GM12878 (cell line): ENCODE measurements at regions not wholly inside any gene's neighbourhood (a gene's known extent, or its start where the extent isn't known, plus 50 kb on each side); places are given as distances from the start of the nearest gene placed in this dataset.

Experiments
- ATAC-seq: fragments of 200-7000 bp; cut with Tn5 transposase; 3 replicates; pipeline ENCODE4 v1.9.1; 2020; ENCODE audit warnings: mild to moderate bottlenecking, moderate library complexity
- BruUV-seq: library from RNA; stranded (reverse); fragments of 400-500 nt; replicated peaks from 2 replicates; lab custom pipeline; 2021; lab: Mats Ljungman, UMichigan
- CTCF ChIA-PET: fragments of 300-600 bp; sonication (Branson Sonifier 250); formaldehyde crosslinking; extraction: SDS; loops from one replicate; lab custom pipeline; 2021; ENCODE audit warnings: inconsistent platforms; lab: Yijun Ruan, JAX
- POLR2A ChIA-PET: fragments of 350-600 bp; formaldehyde crosslinking; extraction: SDS; loops from one replicate; lab custom pipeline; 2021; ENCODE audit warnings: inconsistent platforms; lab: Charles Lee
- RAD21 ChIA-PET: fragments of 300-600 bp; sonication (Branson Sonifier 250); formaldehyde crosslinking; loops from one replicate; lab custom pipeline; 2023; ENCODE audit warnings: antibody characterized with exemption; ENCODE audit not compliant: unreplicated experiment; lab: Charles Lee
- SMC1A ChIA-PET: fragments of 300-600 bp; sonication (Branson Sonifier 250); formaldehyde crosslinking; loops from one replicate; lab custom pipeline; 2023; ENCODE audit not compliant: unreplicated experiment, uncharacterized antibody; lab: Charles Lee
- DNase-seq: peaks from one replicate; pipeline ENCODE4 v3.0.0-alpha.2; 2011; ENCODE audit warnings: low read depth, low spot score
- FAIRE-seq: peaks from 3 replicates; lab custom pipeline; 2011; peaks lifted over from hg19 to GRCh38; lab: Jason Lieb, UNC
- H2AFZ ChIP-seq: 2 replicates; pipeline ENCODE4 v1.6.0; 2011; ENCODE audit warnings: low read depth, low read length, control low read depth; ENCODE audit not compliant: control insufficient read depth
- H3K27ac ChIP-seq: 2 replicates; pipeline ENCODE4 v1.5.1; 2011; ENCODE audit warnings: control low read depth; ENCODE audit not compliant: control insufficient read depth, insufficient read depth
- H3K27me3 ChIP-seq, 2 experiments: replicated peaks in 1 of 2; 2 replicates each; pipeline versions ENCODE4 v1.6.0 to v1.6.1; 2011; ENCODE audit warnings: low read length in 1 of 2; ENCODE audit not compliant: control insufficient read depth in 2 of 2, insufficient read depth in 2 of 2
- H3K36me3 ChIP-seq, 2 experiments: 2 replicates each; pipeline ENCODE4 v1.5.1; 2011; ENCODE audit warnings: low read length in 1 of 2; ENCODE audit not compliant: control insufficient read depth in 2 of 2, insufficient read depth in 2 of 2
- H3K4me1 ChIP-seq: 2 replicates; pipeline ENCODE4 v1.6.1; 2011; ENCODE audit warnings: mild to moderate bottlenecking, low read length, moderate library complexity, mixed read lengths; ENCODE audit not compliant: control insufficient read depth, insufficient read depth
- H3K4me2 ChIP-seq: 2 replicates; pipeline ENCODE4 v1.6.0; 2011; ENCODE audit warnings: control low read depth; ENCODE audit not compliant: control insufficient read depth, insufficient read depth
- H3K4me3 ChIP-seq: fragments of 200-600 bp; sonication (generic); 2 replicates; pipeline ENCODE4 v1.5.1; 2016
- H3K79me2 ChIP-seq: 2 replicates; pipeline ENCODE4 v1.6.0; 2011; ENCODE audit warnings: low read length; ENCODE audit not compliant: control insufficient read depth, insufficient read depth
- H3K9ac ChIP-seq: 2 replicates; pipeline ENCODE4 v1.8.0; 2011; ENCODE audit warnings: low read length, control low read depth, mixed read lengths; ENCODE audit not compliant: control insufficient read depth, insufficient read depth
- H3K9me3 ChIP-seq: replicated peaks from 3 replicates; pipeline ENCODE4 v1.5.1; 2011; ENCODE audit warnings: mild to moderate bottlenecking, low read length; ENCODE audit not compliant: control insufficient read depth, insufficient read depth
- H4K20me1 ChIP-seq: 2 replicates; pipeline ENCODE4 v1.6.0; 2011; ENCODE audit not compliant: control insufficient read depth, insufficient read depth
- ATF7 ChIP-seq: fragments of 450-650 bp; IDR thresholded peaks from 2 replicates; pipeline ENCODE4 v1.6.1; 2016; ENCODE audit warnings: low read depth, mild to moderate bottlenecking
- BCL11A ChIP-seq: IDR thresholded peaks from 2 replicates; pipeline ENCODE4 v1.6.1; 2011; ENCODE audit warnings: low read depth, low read length
- BHLHE40 ChIP-seq, 2 experiments: fragments of 450-650 bp in 1 of 2; IDR thresholded peaks; 2 replicates each; pipeline ENCODE4 v1.6.1; 2011 to 2017; ENCODE audit warnings: low read depth in 2 of 2, borderline replicate concordance in 1 of 2, improper control_type of control experiment in 1 of 2, low read length in 1 of 2, mild to moderate bottlenecking in 1 of 2
- BRCA1 ChIP-seq: IDR thresholded peaks from 2 replicates; pipeline ENCODE4 v1.6.1; 2011; ENCODE audit warnings: low read depth, low read length, improper control_type of control experiment
- CBFB ChIP-seq: IDR thresholded peaks from 2 replicates; pipeline ENCODE4 v1.6.1; 2016; ENCODE audit warnings: antibody characterized with exemption, low read depth
- FOS ChIP-seq: IDR thresholded peaks from 3 replicates; pipeline ENCODE4 v1.6.1; 2011; ENCODE audit warnings: borderline replicate concordance; ENCODE audit not compliant: insufficient read length; ENCODE audit errors: extremely low read depth
- FOXK2 ChIP-seq: fragments of 450-650 bp; IDR thresholded peaks from 2 replicates; pipeline ENCODE4 v1.6.1; 2017; ENCODE audit warnings: mild to moderate bottlenecking, moderate library complexity
- HDAC2 ChIP-seq: fragments of 200-600 bp; sonication (generic); IDR thresholded peaks from 2 replicates; pipeline ENCODE4 v1.6.1; 2017
- JUND ChIP-seq: IDR thresholded peaks from 2 replicates; pipeline ENCODE4 v1.6.1; 2012; ENCODE audit warnings: low read depth, mild to moderate bottlenecking, low read length, improper control_type of control experiment, moderate library complexity
- NFXL1 ChIP-seq: fragments of 450-650 bp; IDR thresholded peaks from 2 replicates; pipeline ENCODE4 v1.6.1; 2017; ENCODE audit warnings: antibody characterized with exemption, mild to moderate bottlenecking, borderline replicate concordance
- NFYB ChIP-seq: IDR thresholded peaks from 2 replicates; pipeline ENCODE4 v1.6.1; 2011; ENCODE audit warnings: low read depth, mild to moderate bottlenecking, low read length, improper control_type of control experiment, moderate library complexity; ENCODE audit not compliant: insufficient read depth
- NR2C2 ChIP-seq: IDR thresholded peaks from 2 replicates; pipeline ENCODE4 v1.6.1; 2011; ENCODE audit warnings: borderline replicate concordance, low read depth; ENCODE audit not compliant: control insufficient read depth, insufficient read length
- RB1 ChIP-seq: fragments of 450-650 bp; formaldehyde crosslinking; IDR thresholded peaks from 2 replicates; pipeline ENCODE4 v1.6.1; 2017; ENCODE audit warnings: mild to moderate bottlenecking, borderline replicate concordance
- RFX5 ChIP-seq: IDR thresholded peaks from 2 replicates; pipeline ENCODE4 v1.6.1; 2011; ENCODE audit warnings: low read depth, low read length, improper control_type of control experiment
- STAT3 ChIP-seq: IDR thresholded peaks from 2 replicates; pipeline ENCODE4 v1.6.1; 2011; ENCODE audit warnings: low read depth, low read length, improper control_type of control experiment
- SUZ12 ChIP-seq: fragments of 200-600 bp; sonication (generic); IDR thresholded peaks from one replicate; pipeline ENCODE4 v1.6.1; 2018; ENCODE audit warnings: antibody characterized with exemption, mild to moderate bottlenecking; ENCODE audit not compliant: unreplicated experiment
- TAF1 ChIP-seq: IDR thresholded peaks from 2 replicates; pipeline ENCODE4 v1.6.1; 2011; ENCODE audit warnings: mild to moderate bottlenecking, low read depth, low read length, borderline replicate concordance
- ZBTB11 ChIP-seq: fragments of 450-650 bp; formaldehyde crosslinking; IDR thresholded peaks from 2 replicates; pipeline ENCODE4 v1.5.0; 2022; ENCODE audit warnings: mild to moderate bottlenecking, missing genetic modification characterization
- ZNF274 ChIP-seq: IDR thresholded peaks from one replicate; pipeline ENCODE4 v1.8.0; 2011; ENCODE audit not compliant: insufficient read length, insufficient read depth
- WGBS: methylation state at CpG from one replicate; pipeline ENCODE4 v1.1.6; 2016; ENCODE audit warnings: low lambda C conversion rate; ENCODE audit not compliant: insufficient replicate concordance, insufficient coverage; ENCODE audit errors: missing lambda C conversion rate; 5-methylcytosine and 5-hydroxymethylcytosine counted together
- in situ Hi-C: fragments of 300-500 bp; cut with MboI; formaldehyde crosslinking; loops from 9 replicates; pipeline ENCODE4 v1.14.3; 2018; ENCODE audit warnings: mixed read lengths
- intact Hi-C: fragments of 100-400 bp; cut with micrococcal nuclease; formaldehyde crosslinking; loops from one replicate; pipeline ENCODE4 v1.14.2; 2022; ENCODE audit not compliant: unreplicated experiment

DNA sequence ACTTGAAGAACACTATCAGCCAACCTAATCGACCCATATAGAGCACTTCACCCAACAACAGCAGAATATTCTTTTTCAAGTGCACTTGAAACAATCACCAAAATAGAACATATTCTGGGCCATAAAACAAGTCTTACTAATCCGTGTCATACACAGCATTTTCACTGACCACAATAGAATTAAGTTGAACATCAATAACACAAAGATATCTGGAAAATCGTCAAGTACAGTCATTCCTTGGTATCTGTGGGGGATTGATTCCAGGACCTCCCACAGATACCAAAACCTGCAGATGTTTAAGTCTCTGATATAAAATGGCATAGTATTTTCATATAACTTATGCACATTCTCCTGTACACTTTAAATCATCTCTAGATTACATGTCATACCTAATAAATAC is 295.7 kb downstream of the BCL11B start:
- CTCF ChIA-PET: no interaction called here
- ATAC-seq: no peak
- Histone ChIP-seq H3K9ac (no peak overlapping the region), H3K27me3 (no peaks in the 10 kb centered on the region), H3K36me3 (no peaks in the 10 kb centered on the region), H3K9me3 (no peaks in the 10 kb centered on the region), H2AFZ (no peak overlapping the region), H3K4me2 (no peak overlapping the region), H3K27ac (no peak overlapping the region)
- RAD21 ChIA-PET: no interaction called here
- POLR2A ChIA-PET: no interaction called here
- intact Hi-C loops: no loop called here
- 4% methylated on average over 3 of the region's 3 CpGs for WGBS
- SMC1A ChIA-PET: no interaction called here
- no peak for FAIRE-seq
- no peak for DNase-seq
- no peak for TF ChIP-seq BCL11A
- TF ChIP-seq BHLHE40 (IDR thresholded peaks at IDR 0.05; ENCODE audit: borderline replicate concordance in 1 of 2, low read depth in 2 of 2, low read length in 1 of 2): no peak
- no peak for TF ChIP-seq RB1
- no peak for TF ChIP-seq STAT3
- TF ChIP-seq ATF7: no peak
- no peak for TF ChIP-seq SUZ12
- no peak for TF ChIP-seq FOXK2
- TF ChIP-seq, all 136 proteins: peak for 0
- BruUV-seq: no TSS peak
- in situ Hi-C loops: no loop called here
- H3K4me3 ChIP-seq: no peak overlapping the region
- H4K20me1 ChIP-seq: no peaks in the 10 kb centered on the region
- no peaks in the 10 kb centered on the region for H3K79me2 ChIP-seq
- H3K4me1 ChIP-seq: no peaks in the 10 kb centered on the region

- Histone ChIP-seq H3K4me2 (no peak overlapping the region), H3K4me3 (no peak overlapping the region), H3K9me3 (no peaks in the 10 kb centered on the region), H3K27ac (no peak overlapping the region), H3K27me3 (no peaks in the 10 kb centered on the region), H2AFZ (no peak overlapping the region), H3K4me1 (no peaks in the 10 kb centered on the region), H3K79me2 (no peaks in the 10 kb centered on the region), H3K36me3 (no peaks in the 10 kb centered on the region), H3K9ac (no peak overlapping the region), H4K20me1 (no peaks in the 10 kb centered on the region)
- no peak for ATAC-seq
- RAD21 ChIA-PET: no interaction called here
- POLR2A ChIA-PET: no interaction called here
- in situ Hi-C loops (no loop called here), intact Hi-C loops (no loop called here)
- no peak for FAIRE-seq
- no TSS peak for BruUV-seq
- no peak for DNase-seq
- CTCF ChIA-PET: no interaction called here
- SMC1A ChIA-PET: no interaction called here
- TF ChIP-seq NR2C2 (no peak), NFXL1 (no peak), TAF1 (no peak), FOS (no peak), ZNF274 (no peak), ZBTB11 (CRISPR knock-in tag) (no peak), RFX5 (no peak), BRCA1 (no peak), HDAC2 (no peak), CBFB (no peak), NFYB (no peak), JUND (no peak)
Measured at GRCh38 chr14:98977451-98977850, 294.5 kb downstream of the BCL11B start.
